ENCODE measurements at regions not wholly inside any gene's neighbourhood (a gene's known extent, or its start where the extent isn't known, plus 50 kb on each side); places are given as distances from the start of the nearest gene placed in this dataset.

- Histone ChIP-seq H4K8ac (ENCODE audit: low read depth, low read length) (no peak overlapping the region), H3K4me2 (ENCODE audit: low read length) (no peak overlapping the region), H3K4me1 (ENCODE audit: control insufficient read depth, low read depth, low read length) (no peaks in the 10 kb centered on the region), H2AK5ac (ENCODE audit: low read length) (no peak overlapping the region), H2BK15ac (replicated peaks; ENCODE audit: low read depth) (no peak overlapping the region), H3K36me3 (ENCODE audit: control insufficient read depth, insufficient read depth, low read length) (no peaks in the 10 kb centered on the region), H3K4ac (ENCODE audit: low read depth, low read length) (no peak overlapping the region), H3K56ac (ENCODE audit: low read length) (no peak overlapping the region), H4K5ac (ENCODE audit: low read length) (no peak overlapping the region), H3K23ac (ENCODE audit: low read length) (no peak overlapping the region), H3K27ac (ENCODE audit: low read depth, low read length) (no peak overlapping the region), H2BK120ac (ENCODE audit: low read depth, low read length) (no peak overlapping the region), H2BK5ac (ENCODE audit: low read length) (no peak overlapping the region), H3K4me3 (ENCODE audit: low read length) (no peak overlapping the region), H3K27me3 (ENCODE audit: insufficient read depth, low read length, poor library complexity) (no peaks in the 10 kb centered on the region), H3K18ac (ENCODE audit: low read length) (no peak overlapping the region), H3K79me1 (ENCODE audit: low read length) (no peaks in the 10 kb centered on the region), H3K79me2 (ENCODE audit: control insufficient read depth, insufficient read depth, low read length) (no peaks in the 10 kb centered on the region), H3K9ac (ENCODE audit: low read length) (no peak overlapping the region)
- no peak for DNase-seq
- WGBS (ENCODE audit: extremely low coverage, insufficient coverage, low lambda C conversion rate): no CpG with 5 or more reads among the region's 2 CpGs
Measured at GRCh38 chr7:42476255-42476654, 239.2 kb upstream of the GLI3 start.

DNA sequence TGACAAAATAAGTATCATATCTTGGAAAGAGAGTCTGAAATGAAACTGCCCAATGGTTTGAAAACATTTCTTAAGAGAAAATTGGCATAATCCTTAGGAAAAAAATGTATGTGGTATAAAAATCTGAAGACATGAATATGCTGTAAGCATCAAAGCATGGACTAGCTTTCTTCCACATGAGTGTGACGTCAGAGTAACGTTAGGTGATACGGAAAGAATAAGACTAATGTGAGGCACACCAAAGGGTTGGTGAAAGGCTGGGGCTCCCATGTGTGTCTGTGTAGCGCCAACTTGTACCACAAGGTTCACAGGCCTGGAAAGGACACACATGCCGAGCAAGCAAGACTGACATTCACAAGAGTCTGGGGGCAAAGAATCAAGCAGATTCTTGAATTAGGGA, 238.1 kb upstream of the GLI3 start:
- WGBS (ENCODE audit: extremely low coverage, insufficient coverage, low lambda C conversion rate): no CpG with 5 or more reads among the region's 5 CpGs

GRCh38 chr7:42473099-42473498, 236.1 kb upstream of the GLI3 start:
- no peaks in the 10 kb centered on the region for H3K4me1 ChIP-seq (ENCODE audit: control insufficient read depth, low read depth, low read length)
- no peak overlapping the region for H3K4me3 ChIP-seq (ENCODE audit: low read length)
- H3K79me1 ChIP-seq (ENCODE audit: low read length): no peaks in the 10 kb centered on the region
- H3K18ac ChIP-seq (ENCODE audit: low read length): no peak overlapping the region
- no peak overlapping the region for H3K27ac ChIP-seq (ENCODE audit: low read depth, low read length)
- H4K8ac ChIP-seq (ENCODE audit: low read depth, low read length): no peak overlapping the region
- H2AK5ac ChIP-seq (ENCODE audit: low read length): no peak overlapping the region
- no peak overlapping the region for H3K23ac ChIP-seq (ENCODE audit: low read length)
- H2BK120ac ChIP-seq (ENCODE audit: low read depth, low read length): no peak overlapping the region
- DNase-seq: no peak
- WGBS (ENCODE audit: extremely low coverage, insufficient coverage, low lambda C conversion rate): no CpG with 5 or more reads among the region's 5 CpGs
- no peak overlapping the region for H3K4ac ChIP-seq (ENCODE audit: low read depth, low read length)
- no peaks in the 10 kb centered on the region for H3K36me3 ChIP-seq (ENCODE audit: control insufficient read depth, insufficient read depth, low read length)
- no peak overlapping the region for H3K56ac ChIP-seq (ENCODE audit: low read length)
- H2BK15ac ChIP-seq (replicated peaks; ENCODE audit: low read depth): no peak overlapping the region
- no peak overlapping the region for H3K9ac ChIP-seq (ENCODE audit: low read length)
- H3K4me2 ChIP-seq (ENCODE audit: low read length): no peak overlapping the region
- H3K79me2 ChIP-seq (ENCODE audit: control insufficient read depth, insufficient read depth, low read length): no peaks in the 10 kb centered on the region
- no peaks in the 10 kb centered on the region for H3K27me3 ChIP-seq (ENCODE audit: insufficient read depth, low read length, poor library complexity)
- no peak overlapping the region for H4K5ac ChIP-seq (ENCODE audit: low read length)
- no peak overlapping the region for H2BK5ac ChIP-seq (ENCODE audit: low read length)

More for the DNA sequence above, 238.1 kb upstream of the GLI3 start:
- H3K4me3 ChIP-seq (ENCODE audit: low read length): no peak overlapping the region
- H3K4me2 ChIP-seq (ENCODE audit: low read length): no peak overlapping the region
- H3K56ac ChIP-seq (ENCODE audit: low read length): no peak overlapping the region
- H2BK5ac ChIP-seq (ENCODE audit: low read length): no peak overlapping the region
- no peak overlapping the region for H4K8ac ChIP-seq (ENCODE audit: low read depth, low read length)
- DNase-seq: no peak
- no peak overlapping the region for H3K23ac ChIP-seq (ENCODE audit: low read length)
- no peaks in the 10 kb centered on the region for H3K27me3 ChIP-seq (ENCODE audit: insufficient read depth, low read length, poor library complexity)
- H4K5ac ChIP-seq (ENCODE audit: low read length): no peak overlapping the region
- H3K18ac ChIP-seq (ENCODE audit: low read length): no peak overlapping the region
- no peaks in the 10 kb centered on the region for H3K4me1 ChIP-seq (ENCODE audit: control insufficient read depth, low read depth, low read length)
- H3K79me2 ChIP-seq (ENCODE audit: control insufficient read depth, insufficient read depth, low read length): no peaks in the 10 kb centered on the region
- no peaks in the 10 kb centered on the region for H3K36me3 ChIP-seq (ENCODE audit: control insufficient read depth, insufficient read depth, low read length)
- no peaks in the 10 kb centered on the region for H3K79me1 ChIP-seq (ENCODE audit: low read length)
- H2BK120ac ChIP-seq (ENCODE audit: low read depth, low read length): no peak overlapping the region
- no peak overlapping the region for H3K9ac ChIP-seq (ENCODE audit: low read length)
- H2AK5ac ChIP-seq (ENCODE audit: low read length): no peak overlapping the region
- H2BK15ac ChIP-seq (replicated peaks; ENCODE audit: low read depth): no peak overlapping the region
- no peak overlapping the region for H3K4ac ChIP-seq (ENCODE audit: low read depth, low read length)
- no peak overlapping the region for H3K27ac ChIP-seq (ENCODE audit: low read depth, low read length)

GRCh38 chr7:42471573-42472174, 234.7 kb upstream of the GLI3 start:
- Histone ChIP-seq H4K5ac (ENCODE audit: low read length) (no peak overlapping the region), H3K79me1 (ENCODE audit: low read length) (no peaks in the 10 kb centered on the region), H2BK15ac (replicated peaks; ENCODE audit: low read depth) (no peak overlapping the region), H3K4ac (ENCODE audit: low read depth, low read length) (no peak overlapping the region), H3K56ac (ENCODE audit: low read length) (no peak overlapping the region), H3K79me2 (ENCODE audit: control insufficient read depth, insufficient read depth, low read length) (no peaks in the 10 kb centered on the region), H3K36me3 (ENCODE audit: control insufficient read depth, insufficient read depth, low read length) (no peaks in the 10 kb centered on the region), H3K27me3 (ENCODE audit: insufficient read depth, low read length, poor library complexity) (no peaks in the 10 kb centered on the region), H4K8ac (ENCODE audit: low read depth, low read length) (no peak overlapping the region), H3K27ac (ENCODE audit: low read depth, low read length) (no peak overlapping the region), H3K18ac (ENCODE audit: low read length) (no peak overlapping the region), H3K9ac (ENCODE audit: low read length) (no peak overlapping the region), H2AK5ac (ENCODE audit: low read length) (no peak overlapping the region), H3K23ac (ENCODE audit: low read length) (no peak overlapping the region), H3K4me1 (ENCODE audit: control insufficient read depth, low read depth, low read length) (no peaks in the 10 kb centered on the region), H3K4me2 (ENCODE audit: low read length) (no peak overlapping the region), H2BK120ac (ENCODE audit: low read depth, low read length) (no peak overlapping the region), H2BK5ac (ENCODE audit: low read length) (no peak overlapping the region), H3K4me3 (ENCODE audit: low read length) (no peak overlapping the region)
- peak; percentile 27 for DNase-seq
- 100% methylated on average over 1 of the region's 3 CpGs for WGBS (ENCODE audit: extremely low coverage, insufficient coverage, low lambda C conversion rate)

- Histone ChIP-seq H2BK15ac (replicated peaks; ENCODE audit: low read depth) (no peak overlapping the region), H3K4me2 (ENCODE audit: low read length) (no peak overlapping the region), H4K5ac (ENCODE audit: low read length) (no peak overlapping the region), H2BK5ac (ENCODE audit: low read length) (no peak overlapping the region), H3K56ac (ENCODE audit: low read length) (no peak overlapping the region), H3K4me3 (ENCODE audit: low read length) (no peak overlapping the region), H4K8ac (ENCODE audit: low read depth, low read length) (no peak overlapping the region), H3K27ac (ENCODE audit: low read depth, low read length) (no peak overlapping the region), H3K4ac (ENCODE audit: low read depth, low read length) (no peak overlapping the region), H3K9ac (ENCODE audit: low read length) (no peak overlapping the region), H3K18ac (ENCODE audit: low read length) (no peak overlapping the region), H3K79me2 (ENCODE audit: control insufficient read depth, insufficient read depth, low read length) (no peaks in the 10 kb centered on the region), H3K36me3 (ENCODE audit: control insufficient read depth, insufficient read depth, low read length) (no peaks in the 10 kb centered on the region), H3K23ac (ENCODE audit: low read length) (no peak overlapping the region), H2BK120ac (ENCODE audit: low read depth, low read length) (no peak overlapping the region), H3K79me1 (ENCODE audit: low read length) (no peaks in the 10 kb centered on the region), H3K4me1 (ENCODE audit: control insufficient read depth, low read depth, low read length) (peaks cover 2% of the 10 kb centered on the region), H2AK5ac (ENCODE audit: low read length) (no peak overlapping the region), H3K27me3 (ENCODE audit: insufficient read depth, low read length, poor library complexity) (no peaks in the 10 kb centered on the region)
- no CpG with 5 or more reads among the region's 10 CpGs for WGBS (ENCODE audit: extremely low coverage, insufficient coverage, low lambda C conversion rate)
- no peak for DNase-seq
Measured at GRCh38 chr7:42469341-42469740, 232.3 kb upstream of the GLI3 start.

DNA sequence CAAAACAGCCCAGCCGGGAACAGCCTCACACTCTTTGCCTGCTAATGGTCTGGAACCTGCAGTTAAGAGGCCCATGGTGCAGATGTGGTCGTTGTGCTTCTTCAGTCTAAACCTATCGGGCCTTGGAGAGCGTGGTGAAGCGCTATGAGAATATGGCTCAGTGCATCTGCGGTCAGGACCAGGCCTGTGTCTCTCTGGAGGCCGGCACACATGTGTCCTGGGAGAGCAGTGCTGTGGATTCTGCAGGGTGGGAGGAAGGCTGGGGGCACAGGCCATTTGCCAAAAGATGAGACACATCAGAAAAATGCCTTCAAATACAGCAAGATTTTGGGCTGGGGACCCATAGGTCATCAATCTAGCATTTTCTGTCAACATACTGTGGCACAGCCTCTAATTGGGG, 231.5 kb upstream of the GLI3 start:
- H3K56ac ChIP-seq (ENCODE audit: low read length): no peak overlapping the region
- no peaks in the 10 kb centered on the region for H3K79me1 ChIP-seq (ENCODE audit: low read length)
- H2BK5ac ChIP-seq (ENCODE audit: low read length): no peak overlapping the region
- H2BK120ac ChIP-seq (ENCODE audit: low read depth, low read length): no peak overlapping the region
- no peaks in the 10 kb centered on the region for H3K27me3 ChIP-seq (ENCODE audit: insufficient read depth, low read length, poor library complexity)
- no peak overlapping the region for H4K5ac ChIP-seq (ENCODE audit: low read length)
- no peak overlapping the region for H2AK5ac ChIP-seq (ENCODE audit: low read length)
- no peak overlapping the region for H4K8ac ChIP-seq (ENCODE audit: low read depth, low read length)
- H3K36me3 ChIP-seq (ENCODE audit: control insufficient read depth, insufficient read depth, low read length): no peaks in the 10 kb centered on the region
- no peak overlapping the region for H3K4me2 ChIP-seq (ENCODE audit: low read length)
- no peaks in the 10 kb centered on the region for H3K79me2 ChIP-seq (ENCODE audit: control insufficient read depth, insufficient read depth, low read length)
- no peak overlapping the region for H3K27ac ChIP-seq (ENCODE audit: low read depth, low read length)
- no peak overlapping the region for H3K23ac ChIP-seq (ENCODE audit: low read length)
- H3K18ac ChIP-seq (ENCODE audit: low read length): no peak overlapping the region
- peaks cover 2% of the 10 kb centered on the region for H3K4me1 ChIP-seq (ENCODE audit: control insufficient read depth, low read depth, low read length)
- no peak overlapping the region for H3K4me3 ChIP-seq (ENCODE audit: low read length)
- no peak overlapping the region for H2BK15ac ChIP-seq (replicated peaks; ENCODE audit: low read depth)
- H3K9ac ChIP-seq (ENCODE audit: low read length): no peak overlapping the region
- DNase-seq: no peak
- WGBS (ENCODE audit: extremely low coverage, insufficient coverage, low lambda C conversion rate): no CpG with 5 or more reads among the region's 7 CpGs
- H3K4ac ChIP-seq (ENCODE audit: low read depth, low read length): no peak overlapping the region

Measured in mesendoderm (in vitro differentiated cells).